Astrocyte of the spinal cord (primary cell): ENCODE measurements at regions not wholly inside any gene's neighbourhood (a gene's known extent, or its start where the extent isn't known, plus 50 kb on each side); places are given as distances from the start of the nearest gene placed in this dataset.

ENCODE experiments used
- DNase-seq: peaks from one replicate; pipeline ENCODE4 v3.0.0; 2011; ENCODE audit warnings: low read depth, low spot score
- H3K4me3 ChIP-seq: 2 replicates; pipeline ENCODE4 v1.5.1; 2011; ENCODE audit warnings: low read depth, mild to moderate bottlenecking, low read length, moderate library complexity
- in situ Hi-C: cut with HindIII; loops from 2 replicates; pipeline ENCODE4 v1.10.0; 2017; ENCODE audit warnings: low sequenced_read_pairs
- TF ChIP-seq, protein P1 (sequence below): IDR thresholded peaks from 2 replicates; pipeline ENCODE4 v1.5.1; 2012; ENCODE audit warnings: low read depth, mild to moderate bottlenecking, low read length, inconsistent platforms

DNA sequence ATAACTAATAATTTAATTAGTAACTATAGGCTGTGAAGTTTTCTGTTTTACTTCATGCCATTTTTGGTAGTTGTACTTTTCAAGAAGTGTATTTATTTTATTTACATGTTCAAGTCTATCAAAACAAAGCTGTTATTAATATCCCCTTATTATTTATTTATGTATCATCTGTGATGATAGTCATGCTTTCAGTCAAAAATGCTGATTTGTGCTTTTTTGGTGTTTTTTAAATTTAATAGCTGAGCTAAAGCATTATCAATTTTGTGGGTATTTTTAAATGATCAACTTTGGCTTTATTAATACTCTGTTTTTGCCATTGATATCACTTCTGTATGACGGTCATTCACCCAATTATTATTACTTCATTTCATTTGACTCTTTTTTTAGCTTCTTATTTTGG lies 1229.2 kb upstream of the CADM2 start:
- DNase-seq = no peak
- in situ Hi-C loops = no loop called here
- TF ChIP-seq, protein P1, sequence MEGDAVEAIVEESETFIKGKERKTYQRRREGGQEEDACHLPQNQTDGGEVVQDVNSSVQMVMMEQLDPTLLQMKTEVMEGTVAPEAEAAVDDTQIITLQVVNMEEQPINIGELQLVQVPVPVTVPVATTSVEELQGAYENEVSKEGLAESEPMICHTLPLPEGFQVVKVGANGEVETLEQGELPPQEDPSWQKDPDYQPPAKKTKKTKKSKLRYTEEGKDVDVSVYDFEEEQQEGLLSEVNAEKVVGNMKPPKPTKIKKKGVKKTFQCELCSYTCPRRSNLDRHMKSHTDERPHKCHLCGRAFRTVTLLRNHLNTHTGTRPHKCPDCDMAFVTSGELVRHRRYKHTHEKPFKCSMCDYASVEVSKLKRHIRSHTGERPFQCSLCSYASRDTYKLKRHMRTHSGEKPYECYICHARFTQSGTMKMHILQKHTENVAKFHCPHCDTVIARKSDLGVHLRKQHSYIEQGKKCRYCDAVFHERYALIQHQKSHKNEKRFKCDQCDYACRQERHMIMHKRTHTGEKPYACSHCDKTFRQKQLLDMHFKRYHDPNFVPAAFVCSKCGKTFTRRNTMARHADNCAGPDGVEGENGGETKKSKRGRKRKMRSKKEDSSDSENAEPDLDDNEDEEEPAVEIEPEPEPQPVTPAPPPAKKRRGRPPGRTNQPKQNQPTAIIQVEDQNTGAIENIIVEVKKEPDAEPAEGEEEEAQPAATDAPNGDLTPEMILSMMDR = no peak
- H3K4me3 ChIP-seq = no peak overlapping the region

GRCh38 chr3:83734656-83735055 lies 1224.1 kb upstream of the CADM2 start:
- in situ Hi-C loops = no loop called here
- no peak overlapping the region for H3K4me3 ChIP-seq
- TF ChIP-seq, protein P1 = no peak
- no peak for DNase-seq

GRCh38 chr3:83738202-83738601 lies 1220.6 kb upstream of the CADM2 start:
- DNase-seq = no peak
- H3K4me3 ChIP-seq = no peak overlapping the region
- TF ChIP-seq, protein P1 = no peak
- in situ Hi-C loops = no loop called here

DNA sequence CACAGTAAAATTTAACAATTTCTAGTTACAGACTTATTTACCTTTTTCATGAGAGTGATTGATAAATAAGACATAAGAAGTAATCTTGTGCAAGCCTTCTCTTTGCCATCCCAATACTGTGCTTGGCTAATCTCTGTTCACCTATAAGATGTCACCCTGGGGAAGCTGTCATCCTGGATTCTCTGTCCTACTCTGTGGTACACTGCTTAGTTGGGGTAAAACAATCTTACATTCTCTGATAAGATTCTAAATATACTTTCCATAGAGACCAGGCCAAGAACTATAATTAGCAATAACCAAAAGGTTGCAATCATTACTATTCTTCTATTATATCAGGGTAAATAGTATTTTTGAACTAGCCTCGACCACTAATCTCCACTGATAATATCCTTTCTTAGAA lies 1218.3 kb upstream of the CADM2 start:
- in situ Hi-C loops = no loop called here
- DNase-seq = no peak
- TF ChIP-seq, protein P1 = no peak
- no peak overlapping the region for H3K4me3 ChIP-seq

DNA sequence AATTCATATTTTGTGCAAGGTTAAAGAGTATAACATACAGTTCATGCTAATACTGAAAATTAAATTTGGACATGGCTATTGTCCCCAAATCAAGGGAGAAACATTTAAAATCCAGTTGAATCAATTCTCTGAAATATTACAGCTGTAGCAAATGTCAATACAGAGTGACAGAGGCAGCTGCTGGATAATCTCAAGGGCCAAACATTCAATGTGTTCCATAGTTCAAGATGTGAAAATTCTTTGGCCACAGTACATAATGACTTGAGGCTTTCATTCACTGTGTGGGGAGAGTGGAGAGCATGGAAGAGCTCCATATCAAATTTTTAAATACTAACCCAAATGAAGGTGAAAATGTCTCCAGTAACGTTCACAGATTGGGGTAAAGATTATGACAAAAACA lies 1192.8 kb upstream of the CADM2 start:
- DNase-seq = no peak
- no peak overlapping the region for H3K4me3 ChIP-seq
- in situ Hi-C loops = no loop called here
- TF ChIP-seq, protein P1 = no peak

GRCh38 chr3:83769791-83770663 lies 1188.8 kb upstream of the CADM2 start:
- DNase-seq = no peak
- no peak overlapping the region for H3K4me3 ChIP-seq
- TF ChIP-seq, protein P1 = no peak
- in situ Hi-C loops = no loop called here
